HEK293T (cell line): ENCODE measurements at regions not wholly inside any gene's neighbourhood (a gene's known extent, or its start where the extent isn't known, plus 50 kb on each side); places are given as distances from the start of the nearest gene placed in this dataset.

ENCODE experiments used
- FOXM1 ChIP-seq: fragments of 450-650 bp; IDR thresholded peaks from 2 replicates; pipeline ENCODE4 v1.6.1; 2017; ENCODE audit warnings: mild to moderate bottlenecking, borderline replicate concordance
- HDGF ChIP-seq: fragments of 450-650 bp; IDR thresholded peaks from 2 replicates; pipeline ENCODE4 v1.6.1; 2017; ENCODE audit warnings: antibody characterized with exemption, borderline replicate concordance
- L3MBTL2 ChIP-seq: fragments of 450-650 bp; conservative IDR thresholded peaks from 2 replicates; pipeline ENCODE4 v1.6.1; 2016; ENCODE audit warnings: mild to moderate bottlenecking
- SP1 ChIP-seq: fragments of 450-650 bp; IDR thresholded peaks from 2 replicates; pipeline ENCODE4 v1.6.1; 2017

DNA sequence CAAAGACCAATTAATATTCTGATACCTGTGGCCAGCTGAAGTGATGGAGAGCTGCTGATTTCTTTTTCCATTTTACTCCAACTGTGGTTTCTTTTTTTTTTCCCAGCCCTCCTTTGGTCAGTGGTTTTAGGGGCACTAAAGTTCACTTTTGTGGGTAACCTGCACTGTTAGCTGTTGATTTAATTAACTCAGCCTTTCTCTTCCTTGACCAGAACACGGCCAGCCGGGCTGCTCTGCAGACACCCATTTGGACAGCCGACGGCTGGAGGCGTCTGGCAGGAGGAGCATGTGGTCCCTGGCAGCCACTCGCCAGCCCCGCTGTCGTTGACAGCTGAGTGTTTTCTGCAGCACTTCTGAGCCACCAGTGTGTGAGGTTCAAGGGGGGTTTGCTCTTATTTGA is 136.2 kb upstream of the RUNX3 start:
- TF ChIP-seq SP1, result no peak
- TF ChIP-seq L3MBTL2, result no peak
- TF ChIP-seq HDGF, result no peak
- TF ChIP-seq FOXM1, result no peak
